ENCODE measurements at regions not wholly inside any gene's neighbourhood (a gene's known extent, or its start where the extent isn't known, plus 50 kb on each side); places are given as distances from the start of the nearest gene placed in this dataset.

GRCh38 chr15:39456159-39456558 lies 124.7 kb upstream of the THBS1 start:
- Histone ChIP-seq H3K36me3 (ENCODE audit: control insufficient read depth, insufficient read depth, low read length) (no peaks in the 10 kb centered on the region), H3K9me3 (ENCODE audit: control insufficient read depth, insufficient read depth, low read depth, low read length) (no peaks in the 10 kb centered on the region), H3K27me3 (ENCODE audit: control insufficient read depth, insufficient read depth, low read length) (no peaks in the 10 kb centered on the region), H3K4me3 (ENCODE audit: low read depth in 2 of 2, low read length in 2 of 2) (no peak overlapping the region), H3K27ac (ENCODE audit: low read length) (no peak overlapping the region), H3K4me1 (ENCODE audit: control insufficient read depth, insufficient read depth, low read length) (no peaks in the 10 kb centered on the region)
- ATAC-seq = no peak
- intact Hi-C loops (cut with micrococcal nuclease; ENCODE audit: unreplicated experiment) (no loop called here), in situ Hi-C loops (cut with HindIII; ENCODE audit: low pct_unique_long_range_greater_than_20kb, low sequenced_read_pairs) (no loop called here)
- no TSS peak for BruUV-seq (replicated peaks)
- CTCF ChIA-PET = no interaction called here
- no peak for DNase-seq (ENCODE audit: low read depth, low spot score)
- no peak for TF ChIP-seq TCF7L2 (IDR thresholded peaks at IDR 0.05; ENCODE audit: low read depth, low read length)
- POLR2A ChIA-PET = no interaction called here

GRCh38 chr15:39456582-39457330 lies 124.1 kb upstream of the THBS1 start:
- Histone ChIP-seq H3K9me3 (ENCODE audit: control insufficient read depth, insufficient read depth, low read depth, low read length) (no peaks in the 10 kb centered on the region), H3K4me3 (ENCODE audit: low read depth in 2 of 2, low read length in 2 of 2) (no peak overlapping the region), H3K4me1 (ENCODE audit: control insufficient read depth, insufficient read depth, low read length) (no peaks in the 10 kb centered on the region), H3K27me3 (ENCODE audit: control insufficient read depth, insufficient read depth, low read length) (no peaks in the 10 kb centered on the region), H3K27ac (ENCODE audit: low read length) (no peak overlapping the region), H3K36me3 (ENCODE audit: control insufficient read depth, insufficient read depth, low read length) (no peaks in the 10 kb centered on the region)
- in situ Hi-C loops (cut with HindIII; ENCODE audit: low pct_unique_long_range_greater_than_20kb, low sequenced_read_pairs) = no loop called here
- ATAC-seq (no peak), DNase-seq (ENCODE audit: low read depth, low spot score) (no peak)
- intact Hi-C loops (cut with micrococcal nuclease; ENCODE audit: unreplicated experiment) = no loop called here
- TF ChIP-seq POLR2AphosphoS5 (IDR thresholded peaks at IDR 0.05; ENCODE audit: low read depth, low read length) (no peak), CTCF (IDR thresholded peaks at IDR 0.05) (no peak), REST (IDR thresholded peaks at IDR 0.05; ENCODE audit: insufficient read depth in 1 of 2, low read depth in 2 of 2, low read length in 1 of 2) (no peak), SIN3A (IDR thresholded peaks at IDR 0.05; ENCODE audit: borderline replicate concordance, insufficient read depth, low read depth, low read length) (no peak), TCF7L2 (IDR thresholded peaks at IDR 0.05; ENCODE audit: low read depth, low read length) (no peak)
- CTCF ChIA-PET = no interaction called here
- no TSS peak for BruUV-seq (replicated peaks)
- POLR2A ChIA-PET = no interaction called here

- no peak for TF ChIP-seq POLR2AphosphoS5 (IDR thresholded peaks at IDR 0.05; ENCODE audit: low read depth, low read length)
- H3K4me1 ChIP-seq (ENCODE audit: control insufficient read depth, insufficient read depth, low read length) = no peaks in the 10 kb centered on the region
- no TSS peak for BruUV-seq (replicated peaks)
- POLR2A ChIA-PET = no interaction called here
- intact Hi-C loops (cut with micrococcal nuclease; ENCODE audit: unreplicated experiment) = no loop called here
- H3K4me3 ChIP-seq (ENCODE audit: low read depth in 2 of 2, low read length in 2 of 2) = no peak overlapping the region
- H3K36me3 ChIP-seq (ENCODE audit: control insufficient read depth, insufficient read depth, low read length) = no peaks in the 10 kb centered on the region
- DNase-seq (ENCODE audit: low read depth, low spot score) (no peak), ATAC-seq (no peak)
- H3K9me3 ChIP-seq (ENCODE audit: control insufficient read depth, insufficient read depth, low read depth, low read length) = no peaks in the 10 kb centered on the region
- no peaks in the 10 kb centered on the region for H3K27me3 ChIP-seq (ENCODE audit: control insufficient read depth, insufficient read depth, low read length)
- in situ Hi-C loops (cut with HindIII; ENCODE audit: low pct_unique_long_range_greater_than_20kb, low sequenced_read_pairs) = no loop called here
- CTCF ChIA-PET = no interaction called here
- H3K27ac ChIP-seq (ENCODE audit: low read length) = no peak overlapping the region
Observed at GRCh38 chr15:39458131-39458530, 122.7 kb upstream of the THBS1 start.

All from Panc1 (cell line).